Transverse colon (tissue), 4 donors: ENCODE measurements at regions not wholly inside any gene's neighbourhood (a gene's known extent, or its start where the extent isn't known, plus 50 kb on each side); places are given as distances from the start of the nearest gene placed in this dataset.
A peak's percentile ranks its signal among the peaks of the same experiment; 100 is the strongest.

Source experiments
- DNase-seq: peaks from one replicate; pipeline ENCODE4 v3.0.0-alpha.2; 2019
- H3K27ac ChIP-seq, 4 donors: fragments of 200-600 bp; sonication (generic); 2 replicates each; pipeline ENCODE4 v1.5.1; 2016 to 2018; ENCODE audit warnings: inconsistent platforms in 4 of 4
- H3K27me3 ChIP-seq: fragments of 200-600 bp; sonication (generic); 2 replicates; pipeline ENCODE4 v1.5.1; 2017; ENCODE audit warnings: inconsistent platforms
- H3K36me3 ChIP-seq, 4 donors: fragments of 200-600 bp; sonication (generic); 2 replicates each; pipeline ENCODE4 v1.5.1; 2017 to 2019; ENCODE audit warnings: inconsistent platforms in 4 of 4
- H3K4me1 ChIP-seq, 4 donors: fragments of 200-600 bp; sonication (generic); 2 replicates each; pipeline ENCODE4 v1.5.1; 2017 to 2020; ENCODE audit warnings: inconsistent platforms in 4 of 4
- H3K4me3 ChIP-seq, 4 donors: fragments of 200-600 bp; sonication (generic); 1 replicate in 1 of 4; 2 replicates in 3 of 4; pipeline versions ENCODE4 v1.5.1 to v1.6.1; 2017 to 2019; ENCODE audit warnings: inconsistent platforms in 4 of 4
- H3K9me3 ChIP-seq, 2 donors: fragments of 200-600 bp; sonication (generic); 2 replicates each; pipeline ENCODE4 v1.5.1; 2017 to 2019; ENCODE audit warnings: inconsistent platforms in 2 of 2
- CTCF ChIP-seq, 5 experiments: fragments of 200-600 bp in 3 of 5; fragments of 450-650 bp in 2 of 5; sonication (generic) in 3 of 5; IDR thresholded peaks; 1 replicate in 2 of 5; 2 replicates in 3 of 5; pipeline ENCODE4 v1.5.1; 2016 to 2017; ENCODE audit warnings: antibody characterized with exemption in 5 of 5, inconsistent platforms in 3 of 5, mild to moderate bottlenecking in 2 of 5, moderate library complexity in 1 of 5
- EP300 ChIP-seq: sonication (generic); formaldehyde crosslinking; IDR thresholded peaks from one replicate; pipeline ENCODE4 v1.6.1; 2017; ENCODE audit warnings: antibody characterized with exemption, low read depth
- POLR2A ChIP-seq: fragments of 450-650 bp; IDR thresholded peaks from one replicate; pipeline ENCODE4 v1.6.1; 2016; ENCODE audit warnings: antibody characterized with exemption, mild to moderate bottlenecking, moderate library complexity
- POLR2AphosphoS5 ChIP-seq, 3 donors: sonication (generic); formaldehyde crosslinking; IDR thresholded peaks; one replicate each; pipeline ENCODE4 v1.6.1; 2016; ENCODE audit warnings: antibody characterized with exemption in 3 of 3
- WGBS, 2 donors: methylation state at CpG; one replicate each; pipeline ENCODE4 v1.1.5; 2018; ENCODE audit warnings: low coverage in 1 of 2; 5-methylcytosine and 5-hydroxymethylcytosine counted together
- in situ Hi-C, 4 donors: fragments of 200-750 bp; cut with MboI; loops; one replicate each; pipeline versions ENCODE4 v1.15.0 to v1.15.1; 2017; ENCODE audit warnings: low sequenced_read_pairs in 3 of 4, low pct_ligation_motif_present in 1 of 4, low pct_unique_long_range_greater_than_20kb in 1 of 4
- intact Hi-C: fragments of 100-400 bp; cut with DNase I; formaldehyde crosslinking; loops from one replicate; pipeline ENCODE4 v1.15.1; 2023; ENCODE audit warnings: low total_unique reads

- in situ Hi-C loops = no loop called here
- WGBS, 2 donors = 55 to 67% methylated on average over 13 of the region's 13 CpGs
- TF ChIP-seq CTCF (IDR thresholded peaks at IDR 0.05) = no peak
- no peak for TF ChIP-seq EP300
- TF ChIP-seq POLR2A = no peak
- no peak for TF ChIP-seq POLR2AphosphoS5 (IDR thresholded peaks at IDR 0.05)
- Histone ChIP-seq H3K27ac (peak overlapping the region; percentile 48 to 75 (median 68)), H3K4me1 (peaks cover 0 to 32% (median 19%) of the 10 kb centered on the region in 4 donors), H3K36me3 (no peaks in the 10 kb centered on the region), H3K9me3 (no peaks in the 10 kb centered on the region), H3K27me3 (no peaks in the 10 kb centered on the region), H3K4me3 (no peak overlapping the region)
- DNase-seq = no peak
- intact Hi-C loops = no loop called here
Measured at GRCh38 chr14:61602003-61602732, 93.1 kb upstream of the HIF1A start.

GRCh38 chr14:61602733-61603077 lies 92.6 kb upstream of the HIF1A start:
- Histone ChIP-seq H3K4me1 (peaks cover 2 to 35% (median 20%) of the 10 kb centered on the region in 4 donors), H3K4me3 (no peak overlapping the region), H3K27ac (peak overlapping the region; percentile 48 to 75 (median 68)), H3K27me3 (no peaks in the 10 kb centered on the region), H3K36me3 (no peaks in the 10 kb centered on the region), H3K9me3 (no peaks in the 10 kb centered on the region)
- no peak for DNase-seq
- intact Hi-C loops (no loop called here), in situ Hi-C loops (no loop called here)
- 48% methylated on average over 1 of the region's 1 CpG; no CpG with 5 or more reads in 1 of the 2 donors for WGBS, 2 donors
- TF ChIP-seq CTCF (IDR thresholded peaks at IDR 0.05) = no peak
- no peak for TF ChIP-seq EP300
- no peak for TF ChIP-seq POLR2A
- TF ChIP-seq POLR2AphosphoS5 (IDR thresholded peaks at IDR 0.05) = no peak

DNA sequence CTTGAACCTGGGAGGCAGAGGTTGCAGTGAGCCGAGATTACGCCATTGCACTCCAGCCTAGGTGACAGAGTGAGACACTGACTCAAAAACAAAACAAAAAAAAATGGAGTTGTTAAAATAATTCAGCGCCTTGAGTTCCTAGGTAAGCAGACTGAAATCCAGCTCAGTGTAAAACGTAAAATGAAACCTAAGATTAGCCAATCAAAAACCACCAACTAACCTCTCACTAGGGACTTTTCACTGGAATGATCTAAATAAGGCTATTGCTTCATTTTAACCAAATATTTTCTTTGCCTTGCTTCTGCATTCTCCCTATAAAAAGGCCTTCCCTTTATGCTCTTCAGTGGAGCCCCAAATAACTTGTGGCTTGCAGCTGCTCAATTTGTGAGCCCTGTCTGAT lies 91.6 kb upstream of the HIF1A start:
- no peak for DNase-seq
- H3K27me3 ChIP-seq = no peaks in the 10 kb centered on the region
- TF ChIP-seq EP300 = no peak
- no peak for TF ChIP-seq CTCF (IDR thresholded peaks at IDR 0.05)
- no peak for TF ChIP-seq POLR2AphosphoS5 (IDR thresholded peaks at IDR 0.05)
- TF ChIP-seq POLR2A = no peak
- H3K36me3 ChIP-seq = no peaks in the 10 kb centered on the region
- H3K4me1 ChIP-seq = peaks cover 5 to 44% (median 28%) of the 10 kb centered on the region in 4 donors
- H3K4me3 ChIP-seq = no peak overlapping the region
- intact Hi-C loops (no loop called here), in situ Hi-C loops (no loop called here)
- H3K27ac ChIP-seq = peak overlapping the region in 2 of 4 donors; percentile 75
- H3K9me3 ChIP-seq = no peaks in the 10 kb centered on the region
- WGBS, 2 donors = 57 to 84% methylated on average over 1 to 4 of the region's 4 CpGs

- WGBS, 2 donors = 87 to 90% methylated on average over 3 to 7 of the region's 7 CpGs
- no peak for DNase-seq
Measured at GRCh38 chr14:61607570-61608244, 87.6 kb upstream of the HIF1A start.

More at GRCh38 chr14:61607570-61608244, 87.6 kb upstream of the HIF1A start:
- intact Hi-C loops (no loop called here), in situ Hi-C loops (no loop called here)
- TF ChIP-seq CTCF (IDR thresholded peaks at IDR 0.05) (no peak), POLR2A (no peak), POLR2AphosphoS5 (IDR thresholded peaks at IDR 0.05) (no peak), EP300 (no peak)
- no peak overlapping the region for H3K4me3 ChIP-seq
- H3K9me3 ChIP-seq = no peaks in the 10 kb centered on the region
- H3K36me3 ChIP-seq = no peaks in the 10 kb centered on the region
- H3K4me1 ChIP-seq = peaks cover 9 to 40% (median 23%) of the 10 kb centered on the region in 4 donors
- H3K27ac ChIP-seq = peak overlapping the region in 1 of 4 donors; percentile 40
- H3K27me3 ChIP-seq = no peaks in the 10 kb centered on the region
